Lung (tissue), 11 donors: ENCODE measurements at regions not wholly inside any gene's neighbourhood (a gene's known extent, or its start where the extent isn't known, plus 50 kb on each side); places are given as distances from the start of the nearest gene placed in this dataset.

Source experiments
- ATAC-seq: fragments of 200-7000 bp; cut with Tn5 transposase; one replicate; pipeline ENCODE4 v1.9.1; 2020; ENCODE audit warnings: moderate number of reproducible peaks; ENCODE audit not compliant: insufficient read depth, low FRiP score
- DNase-seq, 3 donors: peaks; one replicate each; pipeline ENCODE4 v3.0.0-alpha.2; 2013 to 2017
- H3K27ac ChIP-seq, 2 donors: one replicate each; pipeline ENCODE4 v1.5.1; 2013; ENCODE audit warnings: mild to moderate bottlenecking in 2 of 2, moderate library complexity in 2 of 2, control low read depth in 1 of 2, inconsistent platforms in 1 of 2, low read depth in 1 of 2, low read length in 1 of 2
- H3K27me3 ChIP-seq, 3 donors: one replicate each; pipeline ENCODE4 v1.5.1; 2013; ENCODE audit warnings: low read length in 2 of 3; ENCODE audit not compliant: control insufficient read depth in 3 of 3, insufficient read depth in 3 of 3
- H3K36me3 ChIP-seq, 4 donors: one replicate each; pipeline ENCODE4 v1.5.1; 2013; ENCODE audit warnings: low read length in 4 of 4, mild to moderate bottlenecking in 1 of 4, moderate library complexity in 1 of 4; ENCODE audit not compliant: control insufficient read depth in 4 of 4, insufficient read depth in 4 of 4
- H3K4me1 ChIP-seq, 5 donors: one replicate each; pipeline ENCODE4 v1.5.1; 2013; ENCODE audit warnings: low read length in 5 of 5, mild to moderate bottlenecking in 2 of 5, moderate library complexity in 1 of 5; ENCODE audit not compliant: control insufficient read depth in 5 of 5, insufficient read depth in 5 of 5
- H3K4me3 ChIP-seq: one replicate; pipeline ENCODE4 v1.5.1; 2013; ENCODE audit warnings: mild to moderate bottlenecking, control low read depth, moderate library complexity
- H3K9ac ChIP-seq, 2 donors: one replicate each; pipeline ENCODE4 v1.5.1; 2013; ENCODE audit warnings: low read length in 2 of 2, control low read depth in 1 of 2; ENCODE audit not compliant: insufficient read depth in 1 of 2
- H3K9me3 ChIP-seq, 4 donors: one replicate each; pipeline ENCODE4 v1.5.1; 2013; ENCODE audit warnings: low read length in 3 of 4, mild to moderate bottlenecking in 1 of 4, moderate library complexity in 1 of 4; ENCODE audit not compliant: control insufficient read depth in 4 of 4, insufficient read depth in 3 of 4
- CTCF ChIP-seq: IDR thresholded peaks from 2 replicates; pipeline ENCODE4 v1.5.1; 2012; ENCODE audit warnings: mild to moderate bottlenecking; ENCODE audit errors: control extremely low read depth, extremely low read depth
- WGBS, 2 donors: extraction: QIAGEN DNeasy Blood & Tissue Kit; methylation state at CpG; one replicate each; pipeline ENCODE4 v1.1.7; 2013; 5-methylcytosine and 5-hydroxymethylcytosine counted together
- donor health status: control.
- donor health status: control.
- donor health status: Bipolar disorder and iron deficiency.
- donor health status: healthy.
- donor health status: DM: yes; HTN: yes; CAD: no.

- no peak overlapping the region for H3K9ac ChIP-seq
- no peak overlapping the region for H3K4me3 ChIP-seq
- DNase-seq (no peak), ATAC-seq (no peak)
- H3K9me3 ChIP-seq, result peaks cover 0 to 1% (median 0%) of the 10 kb centered on the region in 4 donors
- no peak for TF ChIP-seq CTCF
- no peak overlapping the region for H3K27ac ChIP-seq
- no peaks in the 10 kb centered on the region for H3K36me3 ChIP-seq
- no peaks in the 10 kb centered on the region for H3K27me3 ChIP-seq
- 61 to 72% methylated on average over 4 of the region's 4 CpGs for WGBS, 2 donors
- peaks cover 0 to 2% (median 0%) of the 10 kb centered on the region in 5 donors for H3K4me1 ChIP-seq
Observed at GRCh38 chr2:147081831-147082230, 763.0 kb upstream of the ACVR2A start.

GRCh38 chr2:147076634-147077033 lies 768.2 kb upstream of the ACVR2A start:
- no peak overlapping the region for H3K27ac ChIP-seq
- DNase-seq, result no peak
- H3K4me1 ChIP-seq, result peaks cover 0 to 1% (median 0%) of the 10 kb centered on the region in 5 donors
- H3K36me3 ChIP-seq, result no peaks in the 10 kb centered on the region
- H3K9me3 ChIP-seq, result peaks cover 0 to 1% (median 0%) of the 10 kb centered on the region in 4 donors
- 62 to 85% methylated on average over 2 of the region's 2 CpGs for WGBS, 2 donors
- no peak for TF ChIP-seq CTCF
- no peak for ATAC-seq
- H3K4me3 ChIP-seq, result no peak overlapping the region
- H3K9ac ChIP-seq, result no peak overlapping the region
- no peaks in the 10 kb centered on the region for H3K27me3 ChIP-seq

- ATAC-seq, result no peak
- Histone ChIP-seq H3K36me3 (no peaks in the 10 kb centered on the region), H3K4me3 (no peak overlapping the region), H3K9me3 (peaks cover 0 to 5% (median 0%) of the 10 kb centered on the region in 4 donors), H3K27ac (no peak overlapping the region), H3K4me1 (no peaks in the 10 kb centered on the region), H3K27me3 (no peaks in the 10 kb centered on the region), H3K9ac (no peak overlapping the region)
- DNase-seq, result no peak
- WGBS, 2 donors, result 68 to 87% methylated on average over 2 of the region's 2 CpGs
- TF ChIP-seq CTCF, result no peak
Observed at GRCh38 chr2:147068071-147068470, 776.8 kb upstream of the ACVR2A start.

GRCh38 chr2:147067136-147067535 lies 777.7 kb upstream of the ACVR2A start:
- DNase-seq, result no peak
- Histone ChIP-seq H3K4me1 (no peaks in the 10 kb centered on the region), H3K27ac (no peak overlapping the region), H3K9ac (no peak overlapping the region), H3K27me3 (no peaks in the 10 kb centered on the region), H3K9me3 (peaks cover 0 to 5% (median 0%) of the 10 kb centered on the region in 4 donors), H3K4me3 (no peak overlapping the region), H3K36me3 (no peaks in the 10 kb centered on the region)
- no peak for TF ChIP-seq CTCF
- 85 to 90% methylated on average over 1 of the region's 1 CpG for WGBS, 2 donors
- no peak for ATAC-seq
